CD4-positive, alpha-beta T cell treated with Interleukin-15 for 4 hours (primary cell): ENCODE measurements at regions not wholly inside any gene's neighbourhood (a gene's known extent, or its start where the extent isn't known, plus 50 kb on each side); places are given as distances from the start of the nearest gene placed in this dataset.
"Not testable (repeated sequence)": the region's sequence is repeated elsewhere in the genome, so short reads cannot be mapped to it uniquely, and the experiment has no call there.

Experiments
- DNase-seq: peaks from one replicate; pipeline ENCODE4 v3.0.0-alpha.2; 2020; ENCODE audit warnings: low spot score

GRCh38 chr6:144534180-144534579 lies 249.0 kb downstream of the UTRN start:
- no peak for DNase-seq

GRCh38 chr6:144535630-144536029 lies 250.5 kb downstream of the UTRN start:
- no peak for DNase-seq

GRCh38 chr6:144536079-144536478 lies 250.9 kb downstream of the UTRN start:
- DNase-seq: no peak

GRCh38 chr6:144543006-144543871 lies 258.1 kb downstream of the UTRN start:
- DNase-seq: no peak

DNA sequence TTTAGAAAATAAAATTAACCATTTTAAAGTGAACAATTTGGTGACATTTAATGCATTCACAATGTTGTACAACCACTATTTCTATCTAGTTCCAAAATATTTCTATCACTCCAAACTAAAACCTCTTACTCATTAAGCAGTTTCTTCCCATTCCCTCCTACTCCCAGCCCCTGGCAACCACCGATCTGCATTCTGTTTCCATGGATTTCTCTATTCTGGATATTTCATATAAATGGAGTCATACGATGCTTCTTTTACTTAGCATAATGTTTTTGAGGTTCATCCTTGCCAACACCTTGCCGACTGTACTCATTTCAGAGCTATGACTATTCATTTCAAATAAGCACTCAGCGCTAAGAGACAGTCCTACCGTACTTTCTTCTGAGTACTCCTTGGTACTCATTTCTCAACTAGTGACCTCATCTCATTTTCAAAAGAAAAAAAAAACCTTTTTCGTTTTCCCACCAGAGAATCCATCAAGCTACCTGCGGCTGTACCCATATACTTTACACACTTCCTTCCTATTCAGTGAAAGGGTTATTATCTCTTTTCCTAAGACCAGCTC lies 259.2 kb downstream of the UTRN start:
- DNase-seq: no peak

- no peak for DNase-seq
These were observed 261.7 kb downstream of the UTRN start for GRCh38 chr6:144546807-144547206.

DNA sequence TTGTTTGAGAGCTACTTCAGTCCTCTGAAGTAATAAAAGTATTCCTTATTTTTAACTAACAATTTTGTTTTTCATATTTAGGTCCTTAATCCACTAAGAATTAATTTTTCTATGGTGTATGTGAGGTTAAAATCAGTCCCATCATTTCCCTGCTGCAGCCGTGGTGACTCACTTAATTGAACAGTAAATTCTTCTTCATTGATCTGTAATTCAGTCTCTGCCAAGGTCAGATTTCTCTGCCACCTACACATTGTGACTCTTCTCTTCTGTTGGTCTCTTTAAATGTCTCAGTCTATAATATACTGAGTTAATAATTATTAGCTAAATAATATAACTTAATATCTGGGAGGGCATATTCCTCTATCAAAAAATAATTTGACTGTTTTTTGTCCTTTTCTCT lies 262.3 kb downstream of the UTRN start:
- DNase-seq: no peak

GRCh38 chr6:144548536-144548935 lies 263.4 kb downstream of the UTRN start:
- DNase-seq: no peak

DNA sequence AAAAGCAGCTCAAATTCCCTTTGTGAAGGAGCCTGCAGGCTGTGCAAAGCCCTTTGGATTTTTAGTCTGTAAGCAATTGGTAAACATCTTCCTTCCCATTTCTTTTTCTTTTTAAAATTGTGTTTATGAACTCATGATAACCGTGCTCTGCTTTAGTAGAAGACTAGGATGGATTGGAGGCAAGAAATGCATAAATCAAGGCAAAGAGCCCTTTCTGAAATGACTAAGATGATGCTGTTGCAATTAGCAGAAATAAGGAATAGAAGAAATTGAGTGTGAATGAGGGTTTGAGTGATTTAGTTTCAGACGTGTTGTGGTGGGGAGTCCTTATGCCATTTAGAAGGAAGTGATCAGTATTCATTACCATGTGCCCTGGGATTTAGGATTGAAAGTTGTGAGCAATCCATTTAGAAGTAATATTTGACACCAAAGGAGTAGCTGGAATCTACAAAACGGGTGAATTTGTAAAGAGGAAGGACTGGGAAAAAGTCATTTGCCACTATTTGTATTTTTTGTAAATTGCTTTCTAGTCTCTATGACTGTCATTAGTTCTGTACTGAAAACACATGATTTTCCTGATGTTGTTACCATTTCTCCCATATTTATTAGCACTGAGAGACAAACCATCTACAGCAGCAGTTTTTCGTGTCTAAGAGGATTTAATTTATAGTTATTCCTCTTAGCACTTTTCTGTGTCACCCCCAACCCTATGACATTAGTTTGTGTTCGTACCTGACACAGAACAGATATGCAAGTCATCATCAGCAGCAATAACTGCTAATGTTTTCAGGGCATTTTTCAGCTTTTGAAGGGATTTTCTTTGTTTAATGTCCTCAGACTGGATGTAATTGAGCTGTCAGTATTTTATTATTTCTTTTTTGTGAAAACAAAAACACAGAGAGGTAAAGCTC lies 265.0 kb downstream of the UTRN start:
- no peak for DNase-seq

DNA sequence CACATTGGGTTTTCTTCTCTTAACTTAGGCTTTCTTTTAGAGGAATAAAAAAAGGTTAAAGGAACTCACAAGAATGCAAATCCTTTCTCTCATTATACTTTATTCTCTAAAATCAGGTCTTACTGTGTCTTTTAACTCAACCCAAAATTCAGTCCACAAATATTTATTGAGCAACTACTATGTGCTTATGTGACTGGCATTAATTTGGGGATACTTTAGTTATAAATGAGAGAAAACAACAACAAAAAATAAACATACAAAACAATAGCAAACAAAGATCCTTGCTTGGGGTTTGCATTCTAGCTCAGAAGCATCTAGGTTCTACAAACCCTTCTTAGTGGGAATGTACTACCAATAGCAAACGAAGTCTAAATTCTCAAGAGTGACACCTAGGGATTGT lies 266.2 kb downstream of the UTRN start:
- DNase-seq: no peak

- DNase-seq: no peak
These were observed 269.9 kb downstream of the UTRN start for GRCh38 chr6:144555066-144555465.

- DNase-seq: peak; percentile 63
These were observed 274.9 kb downstream of the UTRN start for GRCh38 chr6:144559865-144560593.

DNA sequence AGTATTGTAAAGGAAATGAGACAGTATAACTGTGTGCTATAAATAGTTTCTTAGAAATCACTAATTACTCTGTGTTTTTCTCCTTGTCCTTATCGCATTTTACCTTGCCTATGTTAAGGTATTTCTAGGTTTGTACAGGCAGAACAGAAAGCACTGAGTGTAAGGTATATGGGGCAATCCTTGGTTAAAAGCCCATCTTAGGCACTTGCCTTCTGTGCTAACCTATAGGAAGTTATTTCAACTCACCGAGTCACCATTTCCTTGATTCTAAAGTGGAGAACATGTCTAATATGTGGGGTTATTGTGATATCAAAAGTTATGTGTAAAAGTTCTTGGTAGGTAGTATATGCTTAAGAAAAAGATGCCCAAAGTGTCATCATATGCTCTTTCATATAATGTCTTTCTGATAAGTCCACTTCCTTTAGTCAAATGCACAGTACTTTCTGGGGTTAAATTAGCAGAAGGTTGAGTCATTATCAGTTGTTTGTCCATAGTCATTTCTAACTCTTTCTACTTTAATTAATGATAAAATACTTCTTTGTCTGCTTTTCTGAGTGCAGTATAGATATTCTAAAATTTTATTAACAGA lies 276.4 kb downstream of the UTRN start:
- DNase-seq: no peak

DNA sequence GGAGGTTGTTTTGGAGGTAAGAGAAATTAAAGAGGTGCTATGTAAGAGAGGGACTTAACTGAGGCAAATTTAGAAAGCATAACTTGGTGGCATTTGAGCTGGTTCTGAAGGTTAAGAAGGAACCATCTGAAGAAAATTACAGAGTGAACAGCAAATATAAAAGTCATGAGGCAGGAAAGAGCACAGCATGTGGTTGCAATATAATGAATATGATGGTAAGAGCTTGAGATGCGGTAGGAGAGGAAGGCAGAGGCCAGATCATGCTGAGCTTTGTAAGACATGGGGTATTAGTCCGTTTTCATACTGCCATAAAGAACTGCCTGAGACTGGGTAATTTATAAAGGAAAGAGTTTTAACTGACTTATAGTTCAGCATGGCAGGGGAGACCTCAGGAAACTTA lies 279.1 kb downstream of the UTRN start:
- no peak for DNase-seq

DNA sequence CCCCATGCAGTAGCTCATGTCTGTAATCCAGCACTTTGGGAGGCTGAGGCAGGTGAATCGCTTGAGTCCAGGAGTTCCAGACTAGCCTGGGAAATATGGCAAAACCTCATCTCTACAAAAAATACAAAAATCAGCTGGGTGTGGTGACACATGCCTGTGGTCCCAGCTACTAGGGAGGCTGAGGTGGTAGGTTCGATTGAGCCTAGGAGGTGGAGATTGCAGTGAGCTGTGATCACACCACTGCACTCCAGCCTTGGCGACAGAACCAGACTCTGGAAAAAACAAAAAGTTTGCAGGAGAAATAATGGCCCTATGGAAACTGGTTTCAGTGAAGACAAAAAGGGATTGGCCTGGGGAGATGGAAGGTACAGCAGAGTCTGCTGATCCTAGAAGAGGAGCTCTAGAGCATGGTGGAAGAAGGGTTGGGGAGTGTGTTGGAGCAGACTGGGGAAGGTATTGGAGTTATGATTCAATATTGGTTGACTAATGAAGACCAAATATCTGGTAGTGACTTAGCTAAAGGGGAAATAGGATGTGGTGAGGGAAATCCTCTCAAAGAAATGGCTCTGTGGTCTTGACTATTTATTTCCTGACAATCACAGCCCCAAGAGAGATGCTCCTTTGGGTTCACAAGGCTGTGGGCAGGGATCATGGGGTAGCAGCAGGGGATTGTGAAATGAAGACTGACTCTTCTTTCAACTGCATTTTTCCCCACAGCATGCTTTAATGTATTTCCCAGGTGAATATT lies 281.9 kb downstream of the UTRN start:
- DNase-seq: peak; percentile 23

DNA sequence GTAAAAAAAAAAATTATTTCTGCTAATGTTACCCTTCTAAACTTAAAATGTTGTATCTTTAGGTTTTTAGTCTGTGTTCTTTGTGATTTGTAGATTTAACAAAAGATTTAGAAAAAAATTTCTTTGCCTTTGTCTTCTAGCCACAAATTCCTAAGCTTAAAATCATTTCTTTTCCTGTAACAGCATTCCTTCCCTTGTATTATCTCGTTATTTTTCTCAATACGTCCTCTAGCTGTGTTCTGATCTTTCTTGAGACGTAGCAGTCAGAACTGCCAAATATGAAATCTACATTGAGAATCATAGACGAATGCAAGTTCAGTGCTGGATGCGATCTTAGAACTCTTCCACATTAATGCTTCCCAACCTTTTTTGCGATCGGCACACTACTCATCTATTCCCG lies 283.1 kb downstream of the UTRN start:
- no peak for DNase-seq

GRCh38 chr6:144572541-144572940 lies 287.4 kb downstream of the UTRN start:
- DNase-seq: not testable (repeated sequence)

- no peak for DNase-seq
These were observed 289.7 kb downstream of the UTRN start for GRCh38 chr6:144574796-144575195.

- no peak for DNase-seq
These were observed 290.2 kb downstream of the UTRN start for GRCh38 chr6:144575327-144575726.

GRCh38 chr6:144576871-144577270 lies 291.7 kb downstream of the UTRN start:
- DNase-seq: no peak
